ENCODE measurements at regions not wholly inside any gene's neighbourhood (a gene's known extent, or its start where the extent isn't known, plus 50 kb on each side); places are given as distances from the start of the nearest gene placed in this dataset.

GRCh38 chr2:204432196-204432595 is 113.1 kb upstream of the PARD3B start:
- no peak for ATAC-seq
- DNase-seq: no peak
- intact Hi-C loops (cut with DNase I): no loop called here
- no peaks in the 10 kb centered on the region for H3K36me3 ChIP-seq
- no peaks in the 10 kb centered on the region for H3K27me3 ChIP-seq
- no peaks in the 10 kb centered on the region for H3K4me1 ChIP-seq
- no peak overlapping the region for H3K4me3 ChIP-seq
- peaks cover 0 to 21% of the 10 kb centered on the region in 2 donors for H3K9me3 ChIP-seq
- no peak overlapping the region for H3K27ac ChIP-seq
- no peak for TF ChIP-seq CTCF (IDR thresholded peaks at IDR 0.05)

GRCh38 chr2:204434660-204435462 is 110.4 kb upstream of the PARD3B start:
- no peaks in the 10 kb centered on the region for H3K4me1 ChIP-seq
- intact Hi-C loops (cut with DNase I): no loop called here
- ATAC-seq (no peak), DNase-seq (no peak)
- H3K27me3 ChIP-seq: no peaks in the 10 kb centered on the region
- TF ChIP-seq CTCF (IDR thresholded peaks at IDR 0.05): no peak
- no peak overlapping the region for H3K27ac ChIP-seq
- H3K9me3 ChIP-seq: peaks cover 0 to 21% of the 10 kb centered on the region in 2 donors
- no peak overlapping the region for H3K4me3 ChIP-seq
- H3K36me3 ChIP-seq: no peaks in the 10 kb centered on the region

GRCh38 chr2:204436230-204436629 is 109.0 kb upstream of the PARD3B start:
- no peak for TF ChIP-seq CTCF (IDR thresholded peaks at IDR 0.05)
- H3K27me3 ChIP-seq: no peaks in the 10 kb centered on the region
- H3K27ac ChIP-seq: no peak overlapping the region
- ATAC-seq (no peak), DNase-seq (peak in 2 of 4 donors; percentile 17 to 35)
- H3K4me3 ChIP-seq: no peak overlapping the region
- H3K36me3 ChIP-seq: no peaks in the 10 kb centered on the region
- peaks cover 0 to 21% of the 10 kb centered on the region in 2 donors for H3K9me3 ChIP-seq
- intact Hi-C loops (cut with DNase I): no loop called here
- no peaks in the 10 kb centered on the region for H3K4me1 ChIP-seq

- Histone ChIP-seq H3K27ac (no peak overlapping the region), H3K4me3 (no peak overlapping the region), H3K27me3 (no peaks in the 10 kb centered on the region), H3K9me3 (peaks cover 0 to 11% of the 10 kb centered on the region in 2 donors), H3K4me1 (no peaks in the 10 kb centered on the region), H3K36me3 (no peaks in the 10 kb centered on the region)
- DNase-seq (no peak), ATAC-seq (no peak)
- intact Hi-C loops (cut with DNase I): no loop called here
- TF ChIP-seq CTCF (IDR thresholded peaks at IDR 0.05): no peak
Measured at GRCh38 chr2:204437408-204437807, 107.9 kb upstream of the PARD3B start.

GRCh38 chr2:204437815-204438756 is 107.2 kb upstream of the PARD3B start:
- no peak overlapping the region for H3K27ac ChIP-seq
- DNase-seq (peak in 1 of 4 donors; percentile 36), ATAC-seq (peak; percentile 46)
- H3K9me3 ChIP-seq: peaks cover 0 to 4% of the 10 kb centered on the region in 2 donors
- TF ChIP-seq CTCF (IDR thresholded peaks at IDR 0.05): no peak
- H3K4me3 ChIP-seq: no peak overlapping the region
- H3K36me3 ChIP-seq: no peaks in the 10 kb centered on the region
- H3K4me1 ChIP-seq: no peaks in the 10 kb centered on the region
- H3K27me3 ChIP-seq: no peaks in the 10 kb centered on the region
- intact Hi-C loops (cut with DNase I): no loop called here
